CD4-positive, alpha-beta T cell treated with Interleukin-1 beta for 1 hour (primary cell): ENCODE measurements at regions not wholly inside any gene's neighbourhood (a gene's known extent, or its start where the extent isn't known, plus 50 kb on each side); places are given as distances from the start of the nearest gene placed in this dataset.
"Not testable (repeated sequence)": the region's sequence is repeated elsewhere in the genome, so short reads cannot be mapped to it uniquely, and the experiment has no call there.

ENCODE experiments used
- DNase-seq, 2 donors: peaks; one replicate each; pipeline ENCODE4 v3.0.0-alpha.2; 2020 to 2022

DNA sequence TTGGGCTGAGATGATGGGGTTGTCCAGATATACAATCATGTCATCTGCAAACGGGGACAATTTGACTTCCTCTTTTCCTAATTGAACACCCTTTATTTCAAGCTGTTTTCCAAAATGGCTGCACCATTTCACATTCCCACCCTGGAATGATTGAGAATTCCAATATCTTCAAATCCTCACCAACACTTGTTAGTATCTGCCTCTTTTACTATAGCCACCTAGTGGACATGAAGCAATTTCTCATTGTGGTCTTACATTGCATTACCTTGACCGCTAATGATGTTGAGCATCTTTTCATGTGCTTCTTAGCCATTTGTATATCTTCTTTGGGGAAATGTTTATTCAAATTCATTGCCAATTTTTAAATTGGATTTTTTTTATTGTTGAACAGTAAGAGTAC lies 364.8 kb downstream of the SMARCA1 start:
- no peak for DNase-seq

DNA sequence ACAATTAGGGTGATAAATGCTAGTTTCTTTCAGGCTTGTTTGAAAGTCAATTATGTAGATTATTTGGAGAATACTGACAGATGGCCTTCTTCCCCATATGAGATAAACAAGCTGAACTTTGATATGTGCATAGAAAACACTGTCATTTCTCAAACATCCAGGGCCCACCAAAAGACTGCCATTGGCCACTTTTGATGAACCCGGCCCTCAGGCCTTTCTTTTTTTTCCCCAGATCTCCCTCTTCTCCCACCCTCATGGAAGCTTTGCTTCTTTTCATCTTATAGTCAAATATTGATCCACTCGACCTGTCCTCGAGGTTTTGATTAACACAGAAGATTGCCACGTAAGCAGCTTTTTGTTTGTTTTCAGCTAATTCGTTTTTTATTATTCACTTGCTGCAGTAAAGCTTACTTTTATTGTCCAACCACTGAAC lies 377.4 kb downstream of the SMARCA1 start:
- DNase-seq, result no peak

DNA sequence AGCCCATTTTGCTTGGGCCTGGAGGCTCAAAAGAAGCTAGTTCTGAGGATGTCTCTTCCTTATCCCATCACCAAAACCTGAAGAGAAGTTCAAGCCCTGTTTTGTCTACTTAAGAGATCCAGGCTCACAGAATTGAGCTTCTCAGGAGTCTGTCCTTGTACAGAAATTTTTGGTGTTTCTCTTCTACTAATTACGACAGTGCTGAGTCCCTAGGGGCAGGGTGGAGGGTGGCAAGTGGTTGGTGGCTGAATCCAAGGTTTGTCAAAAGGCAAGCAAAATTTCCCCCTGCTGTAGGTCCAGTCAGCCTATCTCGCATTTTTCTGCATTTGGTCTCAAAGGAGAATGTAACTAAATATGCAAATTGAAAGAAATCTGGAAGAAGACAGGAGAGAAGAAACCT lies 377.9 kb downstream of the SMARCA1 start:
- DNase-seq, result no peak

DNA sequence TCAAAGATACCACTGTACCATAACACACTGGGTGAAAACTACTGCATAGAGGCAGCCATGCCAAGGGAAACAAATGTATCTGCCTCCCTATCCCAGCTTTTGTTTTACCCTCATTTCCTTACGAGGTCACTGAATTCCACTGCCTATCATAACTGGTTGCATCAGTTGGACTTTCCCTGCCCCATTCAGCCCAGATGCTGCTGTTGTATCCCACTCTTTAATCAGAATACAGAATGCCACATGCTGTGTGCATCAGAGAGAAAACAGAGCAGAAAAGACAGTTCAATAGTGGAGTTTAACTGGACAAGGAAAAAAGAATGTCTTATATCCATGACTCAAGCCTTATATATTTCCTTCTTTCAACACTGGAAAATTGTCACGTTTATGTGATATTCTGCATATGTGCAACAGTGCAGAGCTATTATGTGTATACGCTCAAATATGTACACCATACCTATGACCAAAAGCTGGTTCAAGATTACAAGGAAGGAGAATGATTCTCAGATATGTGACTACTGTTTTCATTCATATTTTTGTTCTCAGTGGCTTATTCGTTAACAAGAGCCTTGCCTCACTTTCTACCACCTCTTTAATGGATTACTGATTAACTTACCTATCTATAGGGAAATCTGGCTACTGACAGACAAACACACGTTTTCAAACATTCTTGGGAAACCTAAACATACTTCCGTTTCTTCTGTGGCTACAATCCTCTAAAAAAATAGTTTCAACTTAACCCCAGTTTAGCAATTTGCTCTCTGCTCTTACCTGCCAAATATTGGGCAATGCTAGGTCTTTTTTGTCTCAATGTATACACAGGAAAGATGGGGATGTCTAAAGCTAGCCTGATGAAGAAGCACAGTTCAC lies 378.9 kb downstream of the SMARCA1 start:
- no peak for DNase-seq

DNA sequence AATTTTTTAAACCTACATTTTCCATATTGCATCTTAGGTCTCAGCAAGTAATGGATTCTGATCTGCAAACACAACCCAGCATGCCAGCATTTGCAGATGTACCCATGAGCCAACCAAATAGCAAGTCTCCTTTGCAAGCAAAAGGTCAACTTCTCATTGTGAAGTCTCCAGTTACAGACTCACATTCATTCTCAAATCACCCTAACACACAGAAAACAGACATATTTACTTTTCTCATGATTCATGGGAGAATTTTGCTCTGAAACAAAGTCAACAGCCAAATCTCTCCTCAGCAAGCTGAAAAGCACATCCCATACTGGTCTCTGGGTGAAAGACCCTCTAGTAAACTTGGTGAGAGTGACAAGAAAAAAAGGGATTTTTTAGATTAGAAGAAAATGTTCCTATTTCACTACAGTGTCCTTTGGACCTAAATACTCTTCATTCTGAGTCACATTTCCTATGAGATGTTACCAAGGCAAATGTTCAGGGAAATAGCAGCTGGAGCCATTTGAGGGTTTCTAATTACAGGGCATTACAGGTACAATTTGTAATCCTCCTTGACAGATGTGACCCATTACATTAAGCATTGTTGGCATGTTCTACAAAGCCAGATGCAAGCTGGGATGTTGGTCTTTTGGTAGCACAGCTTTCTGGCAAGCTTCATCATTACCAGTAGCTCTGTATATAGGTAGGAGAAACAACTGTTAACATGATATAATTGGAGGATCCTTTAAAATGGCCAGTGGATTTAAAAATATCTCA lies 383.3 kb downstream of the SMARCA1 start:
- no peak for DNase-seq

DNA sequence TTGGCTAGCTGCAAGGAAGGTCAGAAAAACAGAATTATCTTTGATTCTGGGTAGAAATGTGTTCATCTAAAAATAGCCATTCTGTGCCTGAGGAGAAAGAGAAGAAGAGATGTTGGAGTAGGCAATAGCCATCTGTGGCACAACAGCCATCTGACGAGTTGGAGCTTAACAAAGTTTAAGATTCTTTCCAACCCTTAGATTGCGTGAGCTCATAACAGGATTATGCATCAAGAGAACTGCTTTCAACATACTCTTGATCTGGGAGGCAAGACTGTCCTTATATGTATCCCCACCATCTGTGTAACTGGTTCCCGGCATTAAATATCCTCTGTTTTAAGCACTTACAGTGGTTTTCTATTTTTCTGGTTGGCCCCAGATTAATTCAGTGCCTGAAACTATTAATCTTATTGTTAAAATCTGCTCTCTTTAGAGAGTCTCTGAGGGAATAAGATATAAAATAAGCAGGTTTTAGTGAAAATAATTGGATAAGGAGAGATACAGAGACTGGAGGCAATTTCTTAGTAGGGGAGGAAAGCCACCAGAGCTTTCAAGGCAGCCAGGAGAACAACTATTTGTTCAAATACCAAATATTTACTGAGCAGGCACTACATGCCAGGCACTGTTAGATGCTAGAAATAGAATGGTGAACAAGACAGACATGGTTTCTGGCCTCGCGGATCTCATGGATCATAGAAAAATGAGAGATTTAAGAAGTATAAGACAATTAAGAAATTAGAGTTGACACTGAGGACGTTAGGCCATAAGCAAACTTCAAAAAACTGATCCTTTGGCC lies 398.0 kb downstream of the SMARCA1 start:
- DNase-seq, result no peak

DNA sequence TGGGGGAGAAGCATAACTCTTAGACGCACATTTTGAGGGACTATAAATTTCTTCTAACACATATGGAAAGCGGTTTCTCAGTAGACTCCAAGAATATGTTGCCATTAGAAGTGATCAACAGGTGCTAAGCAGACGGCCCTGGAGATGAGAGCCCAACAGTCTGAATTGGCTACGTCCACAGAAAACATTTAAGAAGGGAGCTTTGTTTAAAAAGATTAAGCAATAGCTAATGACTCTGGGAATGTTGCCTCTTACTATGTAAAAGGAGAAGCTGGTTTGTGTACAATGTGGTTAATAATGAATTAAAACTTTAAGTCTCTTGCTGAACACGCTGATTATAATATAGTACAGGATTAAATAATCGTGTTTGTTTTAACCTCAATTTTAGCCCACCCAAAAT lies 399.5 kb downstream of the SMARCA1 start:
- no peak for DNase-seq

DNA sequence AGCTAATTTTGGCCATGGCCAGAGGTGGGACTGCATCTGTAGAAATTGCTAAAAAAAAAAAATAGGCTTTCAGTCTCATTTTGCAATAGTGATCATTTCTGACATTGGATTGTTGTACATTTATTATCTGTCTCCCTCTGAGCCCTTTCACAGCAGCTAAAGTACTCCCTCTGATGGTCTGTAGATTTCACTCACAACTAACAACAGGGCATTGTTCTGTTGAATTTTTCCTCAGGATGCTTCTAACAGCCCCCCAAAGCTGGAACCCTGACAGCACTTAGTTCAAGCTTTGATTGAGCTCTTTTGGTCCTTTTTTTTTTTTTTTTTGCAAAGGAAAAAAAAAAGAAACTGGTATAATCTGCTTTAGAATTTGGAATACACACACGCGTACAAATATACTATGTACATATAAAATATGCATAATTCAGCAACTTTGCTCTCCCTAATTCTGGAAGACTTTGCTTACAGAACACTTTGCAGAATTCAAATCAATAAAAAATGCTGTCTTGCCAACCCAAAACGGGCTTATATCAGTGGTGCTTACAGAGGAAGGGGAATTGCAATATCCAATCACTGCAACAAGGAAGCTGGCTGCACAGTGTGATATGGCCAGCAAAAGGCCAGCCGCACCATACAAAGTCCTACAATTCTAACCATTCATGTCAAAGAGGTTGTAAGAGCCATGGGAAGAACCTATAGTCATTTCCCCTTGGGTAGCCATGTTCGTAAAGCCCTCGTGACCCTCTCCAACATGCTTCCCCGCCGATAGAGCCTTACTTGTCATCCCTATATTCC lies 406.4 kb downstream of the SMARCA1 start:
- DNase-seq, result no peak

DNA sequence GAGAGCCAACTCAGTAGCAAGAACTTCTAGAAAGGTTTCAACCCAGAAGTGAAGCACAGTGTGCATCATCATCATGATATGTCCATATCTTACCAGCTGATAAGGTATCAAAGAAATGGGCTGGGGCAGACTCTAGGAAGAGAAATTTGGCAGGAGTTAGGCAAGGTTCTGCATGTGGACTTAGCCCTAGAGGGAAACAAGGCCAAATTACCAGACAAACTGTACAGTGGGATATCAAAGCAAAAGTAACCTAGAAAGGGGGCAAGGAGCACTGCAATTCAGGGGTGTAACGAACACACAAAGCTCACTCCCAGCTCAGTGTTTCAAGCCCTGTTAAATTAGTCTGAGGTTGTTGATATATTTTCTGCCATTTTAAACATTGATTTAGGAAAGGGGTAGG lies 407.4 kb downstream of the SMARCA1 start:
- no peak for DNase-seq

DNA sequence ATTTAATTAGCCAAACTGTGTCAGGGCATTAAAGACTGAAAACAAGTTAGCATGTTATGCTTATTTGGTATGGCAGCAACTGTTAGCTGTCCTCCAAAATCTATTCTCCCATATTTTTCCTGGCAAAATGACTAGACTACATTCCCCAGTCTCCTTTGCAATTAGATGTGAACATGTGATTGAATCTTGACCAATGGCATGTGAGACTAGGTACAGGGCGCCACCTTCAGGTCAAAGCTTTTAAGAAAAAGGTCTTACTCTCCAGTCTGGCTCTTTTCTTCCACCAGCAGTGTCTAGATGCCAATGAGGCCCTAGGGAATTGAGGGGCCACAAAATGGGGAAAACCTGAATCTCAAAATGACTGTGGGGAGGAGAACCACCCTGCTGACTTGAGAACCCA lies 408.2 kb downstream of the SMARCA1 start:
- no peak for DNase-seq

DNA sequence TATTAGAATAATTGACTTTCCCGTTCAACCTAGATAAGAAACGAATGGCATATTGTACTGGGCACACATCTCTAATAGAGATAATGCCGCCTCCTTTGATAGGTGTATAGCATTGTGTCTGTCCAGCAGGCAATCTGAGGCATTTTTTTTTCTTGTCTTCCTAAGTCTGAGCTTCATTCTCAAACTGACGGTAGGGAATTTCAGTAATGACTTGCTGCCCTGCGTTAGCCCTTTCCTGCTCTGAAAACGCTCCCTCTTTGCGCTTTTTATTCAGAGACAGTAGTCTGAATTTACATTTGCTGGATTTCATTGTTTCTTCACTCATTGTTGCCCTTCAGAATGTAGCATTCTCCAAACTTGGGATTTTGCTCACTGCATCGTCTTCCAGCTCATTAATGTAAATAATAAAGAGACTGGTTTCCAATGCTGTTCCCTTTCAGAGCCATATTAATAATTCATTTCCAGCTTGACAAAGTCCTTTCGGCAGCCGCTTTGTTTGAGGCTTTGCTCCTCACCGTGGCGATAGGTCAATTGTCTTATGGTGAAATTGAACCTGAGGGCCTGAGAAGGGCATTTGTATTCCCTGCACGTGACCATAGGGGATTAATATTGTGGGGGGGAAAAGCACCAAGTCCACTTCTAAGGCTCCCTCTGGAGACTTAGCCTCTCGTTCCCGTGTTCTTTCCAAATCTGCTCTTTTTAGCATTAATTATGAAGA lies 412.1 kb downstream of the SMARCA1 start:
- no peak for DNase-seq

DNA sequence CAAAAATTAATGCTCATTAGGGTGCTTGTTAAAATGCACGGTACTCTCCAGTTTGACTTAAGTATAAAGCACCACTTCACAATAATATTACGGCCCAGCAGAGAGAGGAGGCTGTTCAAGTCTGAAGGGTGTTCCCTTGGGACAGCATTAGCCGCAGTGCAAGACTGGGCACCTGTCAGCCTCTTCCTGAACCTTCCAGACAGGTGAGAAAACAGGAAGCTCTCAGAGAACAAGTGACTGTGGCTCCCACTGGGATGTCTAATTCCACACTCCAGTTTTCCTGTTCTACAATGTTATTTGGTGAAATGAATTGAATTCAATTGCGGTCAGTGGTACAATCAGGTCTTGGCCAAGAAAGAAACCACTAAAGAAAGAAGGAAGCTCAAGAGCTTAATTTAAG lies 414.4 kb downstream of the SMARCA1 start:
- no peak for DNase-seq

DNA sequence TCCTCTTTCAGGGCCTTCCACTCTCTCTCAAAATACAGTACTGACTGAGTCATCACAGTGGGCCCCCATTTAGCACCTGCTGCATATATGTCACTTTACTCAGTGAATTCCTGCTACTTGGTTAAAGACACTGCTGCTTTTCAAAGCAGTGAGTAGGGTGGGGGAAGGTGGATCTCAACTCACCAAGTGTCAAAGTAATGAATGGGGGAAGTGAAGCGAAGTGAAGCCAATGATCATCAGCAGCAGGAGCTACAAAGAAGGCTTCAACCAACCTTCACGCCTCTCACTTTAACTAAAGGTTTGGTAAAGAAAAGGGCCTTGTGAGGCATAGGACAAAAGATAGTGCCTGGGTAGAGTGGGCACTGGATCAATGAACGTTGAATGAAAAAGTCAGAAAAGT lies 424.1 kb downstream of the SMARCA1 start:
- DNase-seq, result no peak

DNA sequence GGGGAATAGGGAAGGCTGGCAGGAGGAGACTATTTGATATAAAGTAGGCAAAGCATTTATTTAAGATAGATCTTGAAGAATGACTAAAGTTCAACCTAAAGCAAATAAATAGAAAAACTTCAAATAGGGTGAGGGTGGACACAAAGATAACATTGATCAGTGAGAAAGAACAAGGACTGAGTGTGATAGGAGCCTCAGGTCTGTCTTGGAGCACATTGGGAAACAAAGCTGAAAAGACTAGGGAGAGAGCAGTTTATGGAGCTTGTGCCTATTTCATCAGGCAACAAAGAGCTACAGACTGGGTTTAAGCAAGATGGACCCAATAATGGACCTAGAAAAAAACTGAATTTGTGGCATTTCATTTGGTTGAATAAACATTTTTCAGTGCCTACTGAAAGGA lies 425.6 kb downstream of the SMARCA1 start:
- no peak for DNase-seq

DNA sequence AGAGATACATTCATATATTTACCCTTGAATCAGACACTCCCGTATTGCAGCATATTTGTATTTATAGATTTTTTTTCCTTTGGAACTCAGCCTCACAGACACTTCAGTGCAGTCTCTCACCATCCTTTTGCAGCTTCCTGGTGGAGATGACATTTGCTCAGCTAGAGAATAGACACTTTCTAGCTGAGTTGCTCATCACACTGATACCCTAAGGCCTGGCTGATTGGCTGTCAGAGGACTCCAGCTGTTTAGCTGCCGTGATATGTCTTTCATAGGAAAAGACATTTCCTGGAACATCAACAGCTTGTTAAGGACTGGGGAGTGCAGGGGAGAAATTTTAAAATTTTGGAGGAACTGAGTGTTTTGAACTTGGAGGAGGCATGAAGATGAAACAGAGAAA lies 429.6 kb downstream of the SMARCA1 start:
- DNase-seq, result no peak

DNA sequence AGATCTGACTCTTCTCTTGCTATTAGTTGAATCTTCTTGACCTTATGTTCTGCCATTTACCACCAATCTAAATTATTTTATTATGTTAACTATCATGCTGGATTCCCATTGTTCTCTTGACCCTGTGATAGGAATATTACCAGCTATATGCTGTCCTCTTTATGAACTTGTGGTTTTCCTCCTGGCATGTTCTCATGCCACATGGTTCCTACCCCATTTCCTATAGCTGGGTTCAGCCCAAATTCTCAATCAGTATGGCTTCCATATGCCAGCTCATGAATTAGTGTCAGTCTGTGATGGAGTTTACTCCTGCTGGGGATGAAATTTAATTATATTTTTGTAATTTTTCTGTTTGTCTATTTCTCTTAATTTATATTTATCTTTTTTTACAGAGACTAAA lies 430.5 kb downstream of the SMARCA1 start:
- DNase-seq, result no peak

DNA sequence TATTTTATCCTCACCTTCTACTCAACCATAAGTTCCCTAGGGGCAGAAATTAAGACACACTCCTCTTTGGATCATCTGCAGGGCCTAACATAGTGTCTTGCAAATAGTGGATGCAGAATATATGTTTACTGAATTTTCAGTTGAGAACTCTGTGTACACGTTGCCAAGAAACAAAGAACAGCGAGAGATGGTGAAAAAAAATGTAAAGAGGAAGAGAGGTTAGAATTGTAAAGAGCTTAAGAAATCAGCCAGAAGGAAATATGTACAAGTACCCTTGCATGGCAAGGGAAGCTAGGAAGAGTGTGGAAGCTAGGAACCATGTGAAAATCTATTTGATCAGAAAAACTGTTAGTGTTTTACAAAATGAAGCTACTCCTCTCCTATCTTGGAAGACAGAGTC lies 431.0 kb downstream of the SMARCA1 start:
- no peak for DNase-seq

DNA sequence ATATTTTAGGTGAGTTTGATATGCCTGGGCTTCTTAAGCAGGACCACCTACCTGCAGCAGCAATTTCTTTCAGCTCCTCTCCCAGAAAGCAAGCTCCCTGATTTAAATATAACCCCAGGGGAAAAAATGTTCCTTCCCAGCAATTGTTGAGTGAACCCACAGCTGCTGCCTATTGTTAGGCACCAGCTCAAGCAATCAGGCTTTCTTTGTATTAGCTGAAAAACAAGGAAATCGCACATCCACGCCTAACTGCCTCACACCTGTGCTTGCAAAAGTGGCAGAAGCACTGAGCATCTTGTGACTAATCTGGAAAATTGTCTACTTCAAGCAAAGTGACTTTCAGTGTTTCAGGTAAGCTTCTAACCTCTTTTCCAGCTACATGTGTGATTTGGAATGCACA lies 432.2 kb downstream of the SMARCA1 start:
- DNase-seq, result no peak

DNA sequence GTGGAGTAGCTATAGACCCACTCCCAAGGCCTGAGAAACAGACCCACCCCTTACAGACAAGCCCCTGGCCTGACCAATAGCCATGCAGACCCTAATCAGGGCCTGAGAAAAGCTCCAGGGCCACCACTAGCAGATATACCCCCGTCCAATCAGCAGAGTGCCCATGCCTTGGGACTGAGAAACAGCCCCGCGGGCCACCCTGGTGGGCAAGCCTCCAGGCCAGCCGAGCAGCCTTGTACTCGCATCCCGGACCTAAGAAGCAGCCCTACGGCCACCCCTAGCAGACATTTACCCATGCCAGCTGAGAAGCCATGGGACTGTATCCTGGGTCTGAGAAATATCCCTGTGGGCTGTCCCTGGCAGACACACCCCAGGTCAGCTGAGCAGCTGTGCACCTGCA lies 436.5 kb downstream of the SMARCA1 start:
- no peak for DNase-seq

DNA sequence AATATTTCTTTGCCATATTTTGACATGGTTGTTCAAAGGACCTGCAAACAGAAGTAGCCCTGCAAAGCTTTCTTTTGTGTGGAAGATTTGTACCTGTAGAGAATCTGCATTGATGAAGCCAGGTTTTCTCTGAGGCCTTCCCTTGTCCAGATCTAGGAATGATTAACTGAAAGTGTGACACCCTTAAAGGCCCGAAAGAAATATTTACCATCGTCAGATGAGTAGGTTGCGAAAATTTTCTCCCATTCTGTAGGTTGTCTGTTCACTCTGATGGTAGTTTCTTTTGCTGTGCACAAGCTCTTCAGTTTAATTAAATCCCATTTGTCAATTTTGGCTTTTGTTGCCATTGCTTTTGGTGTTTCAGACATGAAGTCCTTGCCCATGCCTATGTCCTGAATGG lies 439.0 kb downstream of the SMARCA1 start:
- not testable (repeated sequence) for DNase-seq

DNA sequence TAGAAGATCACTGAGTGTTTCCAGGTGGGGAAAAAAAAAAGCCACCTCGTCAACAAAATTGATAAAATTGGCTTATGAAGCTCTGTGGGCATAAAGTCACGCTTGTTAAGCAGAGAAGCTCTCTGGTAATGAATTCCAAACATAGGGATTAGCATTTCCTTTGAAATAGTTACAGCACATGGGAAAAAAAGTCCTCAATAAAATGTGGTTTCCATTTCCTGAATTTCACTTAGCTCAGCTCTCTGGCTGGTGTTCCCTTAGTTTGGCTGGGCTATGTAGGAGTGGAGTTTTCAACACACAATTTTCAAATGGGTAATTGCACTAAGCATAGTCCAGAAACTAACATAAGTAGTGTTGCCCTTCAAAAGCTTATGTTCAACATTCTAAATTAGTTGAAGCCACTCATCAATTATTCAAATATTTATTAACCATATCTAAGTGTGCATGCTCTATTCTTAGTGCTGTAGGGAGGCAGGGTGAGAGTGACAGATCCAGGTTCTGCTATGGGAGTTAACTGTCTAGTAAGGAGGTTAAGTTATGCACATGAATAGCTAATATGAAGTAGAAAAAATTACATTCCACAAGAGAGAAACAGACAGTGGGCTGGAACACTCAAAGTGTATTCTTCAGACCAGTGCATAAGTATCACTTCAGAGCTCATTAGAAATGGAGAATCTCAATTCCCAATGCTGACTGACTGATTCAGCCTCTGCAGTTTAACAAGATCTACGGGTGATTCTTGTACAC lies 445.7 kb downstream of the SMARCA1 start:
- no peak for DNase-seq
